HG02571 (cell line): ENCODE measurements at regions not wholly inside any gene's neighbourhood (a gene's known extent, or its start where the extent isn't known, plus 50 kb on each side); places are given as distances from the start of the nearest gene placed in this dataset.

Experiments
- ATAC-seq: cut with Tn5 transposase; IDR thresholded peaks from one replicate; pipeline ENCODE4 v1.9.1; 2021; ENCODE audit warnings: mild to moderate bottlenecking, moderate library complexity; ENCODE audit not compliant: unreplicated experiment

DNA sequence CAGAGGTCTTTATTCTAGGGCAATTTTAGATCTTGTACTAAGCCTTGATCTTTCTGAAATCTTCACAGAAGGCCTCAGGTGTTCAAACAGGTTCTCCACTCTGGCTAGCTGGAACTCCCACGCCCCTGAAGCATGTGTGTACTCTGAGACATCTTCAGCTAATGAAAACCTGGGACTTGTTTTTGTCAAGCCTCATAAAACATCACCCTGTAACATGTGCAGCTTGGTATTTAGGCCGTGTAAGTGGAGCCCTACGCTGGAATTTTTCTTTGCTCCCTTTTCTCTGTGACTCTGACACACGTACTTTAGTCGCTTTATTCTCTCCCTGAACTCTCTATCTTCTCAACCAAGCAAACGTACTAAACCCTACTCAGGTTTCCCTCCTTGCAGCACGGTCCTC lies 701.9 kb upstream of the ZP4 start:
- no peak for ATAC-seq

DNA sequence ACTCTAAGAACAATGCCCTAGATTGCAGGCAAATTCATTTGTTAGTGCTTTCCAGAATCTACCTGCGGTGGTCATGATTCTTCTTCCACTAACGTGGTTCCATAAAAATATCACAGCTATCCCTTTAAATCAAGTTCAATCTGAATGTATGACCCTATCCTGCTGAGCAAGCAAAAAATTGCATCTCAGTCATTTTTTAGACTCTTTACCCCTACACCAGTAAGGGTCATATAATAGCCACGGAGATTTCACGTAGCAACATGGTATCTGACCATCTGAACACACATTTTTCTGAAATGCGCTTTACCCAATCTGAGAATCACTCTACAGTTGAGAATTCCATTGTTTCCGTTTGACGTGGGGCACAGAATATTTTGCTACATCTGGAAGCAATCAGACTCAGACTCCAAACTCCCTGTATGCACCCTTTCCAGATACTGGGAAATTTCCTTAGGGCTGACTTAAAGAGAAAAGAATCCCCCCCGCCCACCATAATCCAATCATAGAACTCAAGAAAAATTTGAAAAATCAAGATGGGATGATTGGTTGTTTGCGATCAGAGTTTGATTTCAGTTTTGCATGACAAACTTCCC lies 699.2 kb upstream of the ZP4 start:
- no peak for ATAC-seq

DNA sequence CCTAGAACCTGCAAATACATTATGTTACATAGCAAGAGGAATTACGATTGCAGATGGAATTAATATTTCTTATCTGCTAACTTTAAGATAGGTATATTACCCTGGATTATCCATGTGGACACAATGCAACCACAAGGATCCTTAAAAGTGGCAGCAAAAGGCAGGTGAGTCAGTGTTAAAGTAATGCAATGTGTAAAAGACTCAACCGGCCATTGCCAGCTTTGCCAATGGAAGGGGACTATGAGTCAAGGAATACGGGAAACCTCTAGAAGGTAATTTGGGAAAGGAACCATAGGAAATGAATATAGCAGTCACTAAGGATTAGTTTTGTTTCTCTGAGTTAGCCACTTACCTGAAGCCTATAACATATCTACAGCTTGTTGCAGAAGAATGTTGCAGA lies 692.1 kb upstream of the ZP4 start:
- no peak for ATAC-seq

DNA sequence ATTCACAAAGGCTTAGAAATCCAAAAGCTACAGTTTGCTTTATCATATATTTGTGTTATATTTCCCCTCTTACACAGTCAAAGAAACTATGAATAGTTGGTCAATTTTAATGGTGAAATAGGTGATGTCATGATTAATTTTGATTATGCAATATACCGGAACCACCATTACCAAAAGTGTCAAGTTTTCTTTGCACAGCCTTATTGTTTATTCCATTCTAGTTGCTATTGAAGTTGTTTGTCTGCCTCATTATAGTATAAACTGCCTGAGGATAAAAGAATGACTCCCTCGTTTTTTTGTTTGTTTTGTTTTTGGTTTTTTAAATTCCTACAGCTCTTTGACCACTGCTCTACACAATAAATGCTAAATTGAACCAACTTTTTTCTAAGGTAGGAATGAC lies 690.6 kb upstream of the ZP4 start:
- ATAC-seq = no peak

DNA sequence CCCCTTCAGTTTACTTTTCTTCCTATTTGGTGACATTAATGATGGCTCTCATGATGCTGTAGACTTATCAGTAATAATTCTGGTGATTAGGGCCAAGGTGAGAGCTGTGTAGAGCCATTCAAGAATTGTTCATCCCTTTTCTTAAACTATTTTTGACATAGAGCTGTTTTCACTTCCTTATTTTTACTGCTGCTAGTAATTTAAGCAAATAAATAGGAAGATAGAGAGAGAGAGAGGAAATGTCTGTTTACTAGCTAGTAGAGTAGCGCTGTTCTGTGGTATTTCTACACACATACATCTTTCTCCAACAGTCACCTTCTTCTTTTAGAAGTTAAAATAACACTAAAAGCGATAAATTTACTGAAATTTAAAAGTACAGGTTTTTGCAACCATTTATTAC lies 678.0 kb upstream of the ZP4 start:
- no peak for ATAC-seq

DNA sequence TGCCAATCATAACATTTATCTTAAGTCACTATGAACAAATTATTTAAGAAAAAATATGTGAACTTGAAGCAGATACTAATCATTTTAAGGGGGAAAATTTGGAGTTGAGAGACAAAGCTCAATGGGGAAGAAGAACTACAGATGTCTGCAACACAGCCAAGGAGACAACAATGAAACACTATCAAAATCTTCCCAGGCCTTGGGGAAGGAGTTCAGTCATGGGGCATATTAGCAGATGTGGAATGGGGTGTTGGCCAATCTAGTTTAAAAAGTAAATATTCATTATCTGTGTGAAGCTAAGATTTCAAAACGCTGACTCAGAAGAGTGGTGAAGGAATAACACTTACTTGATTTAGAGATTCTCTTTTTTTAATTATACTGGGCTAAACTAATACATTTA lies 671.6 kb upstream of the ZP4 start:
- no peak for ATAC-seq

DNA sequence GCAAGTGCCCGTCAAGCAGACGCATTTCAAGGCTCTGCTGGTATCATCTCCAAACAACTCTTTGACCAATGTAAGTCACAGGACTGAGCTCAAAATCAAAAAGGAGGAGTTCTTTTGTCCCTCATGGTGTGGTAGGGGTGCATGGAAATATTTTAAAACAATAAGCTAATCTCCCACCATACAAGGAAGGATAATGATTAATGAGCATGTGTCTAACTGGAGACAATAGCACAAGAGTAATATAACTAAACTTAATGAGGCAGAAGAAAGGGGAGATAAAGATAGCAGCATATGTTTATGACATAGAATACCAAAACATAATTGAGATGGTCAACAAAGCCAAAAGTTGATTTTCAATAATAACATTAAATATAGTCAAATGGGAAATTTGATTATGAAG lies 668.0 kb upstream of the ZP4 start:
- ATAC-seq = no peak

DNA sequence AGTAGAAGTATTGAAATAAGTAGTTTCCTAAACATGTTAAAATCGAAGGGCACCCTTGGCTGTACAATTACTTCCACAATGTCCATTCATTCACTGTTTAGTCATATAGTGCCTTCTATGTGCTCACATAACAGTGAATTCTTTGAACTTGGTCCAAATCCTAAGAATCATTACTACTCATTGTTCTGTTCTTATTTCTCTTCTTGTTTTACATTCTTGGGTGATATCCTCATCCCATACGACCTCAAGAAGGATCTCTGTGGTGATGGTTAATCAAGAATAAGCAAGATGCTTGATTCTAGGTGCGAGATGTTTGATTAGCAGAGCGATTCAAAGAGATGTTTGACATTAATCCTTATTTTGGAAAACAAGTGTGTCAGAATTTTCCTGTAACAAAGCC lies 667.4 kb upstream of the ZP4 start:
- no peak for ATAC-seq

DNA sequence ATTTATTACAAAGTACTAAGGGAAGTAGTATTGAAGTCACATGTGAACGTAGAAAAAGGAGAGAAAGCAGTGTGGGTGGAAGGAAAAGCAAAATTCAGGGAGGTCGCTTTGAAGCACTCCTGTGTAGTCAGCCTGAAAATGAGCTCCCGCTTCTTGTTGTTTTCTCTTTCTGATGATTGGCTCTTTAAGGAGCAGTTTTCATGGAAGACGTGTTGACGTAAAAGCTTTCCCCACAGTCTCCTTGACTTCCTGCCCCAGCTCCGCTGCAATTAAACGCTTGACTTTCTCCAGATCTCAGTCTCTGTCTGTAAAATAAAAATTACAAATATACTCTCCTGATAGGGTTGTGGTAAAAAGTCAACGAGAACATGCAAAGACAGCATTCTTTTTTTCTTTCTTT lies 661.5 kb upstream of the ZP4 start:
- ATAC-seq = no peak

DNA sequence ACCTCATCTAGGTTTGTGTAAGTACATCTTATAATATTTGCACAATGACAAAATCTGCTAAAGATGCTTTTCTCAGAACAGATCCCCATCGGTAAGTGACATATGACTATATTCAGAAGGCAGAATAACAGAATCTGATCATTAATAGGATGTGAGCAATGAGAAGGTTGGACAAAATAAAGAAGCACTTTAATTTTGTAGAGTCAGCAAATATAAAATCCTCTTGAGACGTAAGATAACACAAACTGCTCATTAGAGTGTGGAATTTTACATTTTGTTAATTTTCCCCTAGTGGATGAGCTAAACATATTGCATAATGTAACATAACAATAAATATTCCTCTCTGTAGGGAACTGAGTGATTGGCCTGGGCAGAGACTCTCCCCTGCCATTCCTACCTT lies 658.4 kb upstream of the ZP4 start:
- ATAC-seq = no peak

DNA sequence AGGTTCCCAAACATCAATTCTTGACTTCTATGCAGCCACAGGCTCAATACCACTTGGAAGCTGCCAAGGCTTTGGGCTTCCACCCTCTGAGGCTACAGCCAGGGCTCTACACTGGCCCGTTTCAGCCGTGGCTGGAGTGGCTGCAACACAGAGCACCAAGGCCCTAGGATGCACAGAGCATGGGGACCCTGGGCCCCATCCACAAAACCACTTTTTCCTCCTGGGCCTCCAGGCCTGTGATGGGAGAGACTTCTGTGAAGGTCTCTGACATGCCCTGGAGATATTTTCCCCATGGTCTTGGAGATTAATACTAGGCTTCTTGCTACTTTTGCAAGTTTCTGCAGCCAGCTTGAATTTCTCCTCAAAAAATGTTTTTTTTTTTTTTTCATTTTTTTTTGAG lies 655.4 kb upstream of the ZP4 start:
- ATAC-seq = no peak

DNA sequence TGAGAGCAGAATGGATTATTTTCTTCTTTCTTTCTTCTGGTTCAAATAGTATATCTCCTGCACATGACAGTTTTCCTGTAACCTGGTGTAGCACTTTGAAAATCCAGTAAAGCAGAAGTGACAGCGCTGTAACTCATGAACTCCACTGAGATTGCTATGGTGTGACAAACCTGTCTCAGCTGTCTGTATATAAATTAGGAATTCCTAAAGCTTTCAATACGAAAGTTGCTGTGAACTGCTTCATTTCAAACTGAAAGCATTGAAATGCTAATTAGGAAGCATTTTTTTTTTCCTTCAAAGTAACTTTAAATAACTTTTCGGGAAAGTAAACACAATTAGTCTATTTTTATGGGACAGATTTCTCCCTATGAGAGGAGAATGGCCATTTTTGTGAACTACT lies 646.9 kb upstream of the ZP4 start:
- no peak for ATAC-seq

DNA sequence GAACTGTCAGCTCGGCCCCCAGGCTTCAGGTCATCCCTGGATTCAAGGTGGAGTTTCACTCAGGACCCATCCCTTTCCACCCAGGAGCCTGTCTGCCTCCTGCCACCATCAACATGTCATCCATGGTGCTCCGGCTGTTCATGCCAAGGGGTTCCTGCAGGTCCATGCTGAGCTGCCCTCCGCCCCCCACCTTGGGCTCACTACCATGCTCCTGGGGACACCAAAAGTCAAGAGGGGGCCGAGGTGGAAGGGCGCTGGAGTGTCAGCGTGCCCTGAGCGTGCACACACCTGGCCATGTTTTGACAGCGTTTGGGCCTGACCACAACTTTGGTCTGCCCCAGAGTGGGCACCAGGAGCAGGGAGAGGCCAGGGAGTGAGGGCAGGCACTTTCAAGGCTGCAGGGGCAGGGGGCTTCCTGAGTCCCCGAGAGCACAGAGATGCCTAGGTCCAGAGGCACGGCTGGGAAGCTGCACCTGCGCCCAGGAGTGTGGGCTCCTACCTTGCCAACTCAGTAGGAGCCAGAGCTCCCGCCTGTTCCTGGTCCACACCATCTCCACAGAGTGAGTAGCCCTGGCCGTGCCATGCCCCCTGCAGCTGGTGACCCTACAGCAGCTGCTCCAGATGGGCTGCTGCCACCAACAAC lies 639.6 kb upstream of the ZP4 start:
- ATAC-seq = no peak

DNA sequence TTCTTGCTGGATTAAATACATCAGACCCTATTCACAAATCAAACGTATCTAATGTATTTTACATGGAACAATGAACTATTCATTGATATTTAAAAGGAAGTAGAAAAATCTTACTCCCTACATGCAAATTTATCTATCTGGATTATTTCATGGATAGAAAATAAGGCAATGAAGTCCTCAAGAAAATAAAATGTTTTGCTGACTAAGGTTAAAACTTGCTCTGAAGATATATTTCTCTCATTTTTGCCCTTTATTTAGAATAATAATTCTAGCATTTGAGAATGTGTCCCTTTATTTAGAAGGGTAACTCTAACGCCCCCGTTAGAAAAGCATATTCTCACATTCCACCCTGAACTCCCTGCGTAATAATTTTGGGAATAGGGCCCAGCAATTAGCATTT lies 627.0 kb upstream of the ZP4 start:
- no peak for ATAC-seq

DNA sequence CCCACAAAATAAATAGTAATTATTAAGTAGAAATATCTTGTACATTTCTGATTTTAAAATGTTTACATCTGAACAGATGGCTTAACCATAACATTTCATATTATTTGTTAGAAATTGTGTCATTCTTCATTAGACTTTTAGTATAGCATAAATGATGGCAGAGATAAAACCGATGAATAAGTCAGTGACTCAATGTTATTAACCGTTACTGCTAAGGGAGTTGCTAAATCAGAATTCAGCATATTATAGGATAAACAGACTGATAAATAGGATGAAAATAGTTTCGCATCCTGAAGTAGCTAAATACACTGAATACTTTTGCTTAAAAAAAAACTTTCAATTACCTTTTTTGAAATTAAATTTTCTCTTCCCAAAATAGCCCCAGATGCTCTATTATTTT lies 610.6 kb upstream of the ZP4 start:
- ATAC-seq = no peak

DNA sequence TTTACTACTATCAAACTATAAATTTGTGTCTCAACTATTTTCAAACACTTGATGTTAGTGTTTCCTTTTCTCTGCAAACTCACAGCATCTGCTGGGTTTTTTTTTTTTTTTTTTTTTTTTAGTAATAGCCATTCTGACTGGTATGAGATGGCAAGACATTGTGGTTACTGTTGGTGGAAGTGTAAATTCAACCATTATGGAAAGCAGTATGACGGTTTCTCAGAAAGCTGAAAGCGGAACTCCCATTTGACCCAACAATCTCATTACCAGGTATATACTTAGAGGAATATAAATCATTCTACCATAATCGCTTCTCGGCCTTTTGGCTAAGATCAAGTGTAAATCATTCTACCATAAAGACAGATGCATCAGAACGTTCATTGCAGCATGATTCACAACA lies 608.3 kb upstream of the ZP4 start:
- no peak for ATAC-seq

DNA sequence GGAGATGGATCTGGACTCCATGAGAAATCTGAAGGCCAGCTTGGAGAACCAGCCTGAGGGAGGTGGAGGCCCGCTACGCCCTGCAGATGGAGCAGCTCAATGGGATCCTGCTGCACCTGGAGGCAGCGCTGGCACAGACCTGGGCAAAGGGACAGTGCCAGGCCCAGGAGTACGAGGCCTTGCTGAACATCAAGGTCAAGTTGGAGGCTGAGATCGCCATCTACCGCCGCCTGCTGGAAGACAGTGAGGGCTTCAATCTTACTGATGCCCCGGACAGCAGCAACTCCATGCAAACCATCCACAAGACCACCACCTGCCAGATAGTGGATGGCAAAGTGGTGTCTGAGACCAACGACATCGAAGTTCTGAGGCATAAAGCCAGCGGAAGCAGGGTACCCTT lies 601.5 kb upstream of the ZP4 start:
- ATAC-seq = no peak

DNA sequence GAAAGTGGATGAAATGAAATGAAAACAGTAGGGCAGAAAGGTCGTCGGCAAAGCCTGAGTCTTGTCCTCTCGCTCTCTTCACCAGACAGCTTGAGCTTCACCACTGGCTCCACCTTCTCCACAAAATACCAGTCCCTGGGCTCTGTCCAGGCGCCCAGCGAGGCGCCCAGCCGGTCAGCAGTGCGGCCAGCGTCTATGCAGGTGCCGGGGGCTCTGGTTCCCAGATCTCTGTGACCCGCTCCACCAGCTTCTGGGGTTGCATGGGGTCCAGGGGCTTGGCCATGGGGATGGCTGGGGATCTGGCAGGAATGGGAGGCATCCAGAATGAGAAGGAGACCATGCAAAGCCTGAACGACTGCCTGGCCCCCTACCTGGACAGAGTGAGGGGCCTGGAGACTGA lies 600.5 kb upstream of the ZP4 start:
- ATAC-seq = no peak

DNA sequence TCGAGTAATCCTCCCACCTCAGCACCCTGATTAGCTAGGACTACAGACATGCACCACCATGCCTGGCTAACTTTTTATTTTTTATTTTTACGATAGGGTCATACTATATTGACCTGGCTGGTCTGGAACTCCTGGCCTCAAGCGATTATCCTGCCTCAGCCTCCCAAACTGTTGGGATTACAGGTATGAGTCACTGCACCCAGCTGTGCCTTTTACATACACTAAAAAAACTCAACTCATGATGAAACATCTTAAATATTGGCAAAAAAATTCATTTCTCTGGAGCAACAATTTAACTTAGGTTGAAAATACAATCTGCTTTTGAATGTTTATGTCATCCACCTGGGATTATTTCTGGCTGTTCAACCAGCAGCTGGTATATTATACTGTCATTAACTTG lies 598.3 kb upstream of the ZP4 start:
- ATAC-seq = no peak

DNA sequence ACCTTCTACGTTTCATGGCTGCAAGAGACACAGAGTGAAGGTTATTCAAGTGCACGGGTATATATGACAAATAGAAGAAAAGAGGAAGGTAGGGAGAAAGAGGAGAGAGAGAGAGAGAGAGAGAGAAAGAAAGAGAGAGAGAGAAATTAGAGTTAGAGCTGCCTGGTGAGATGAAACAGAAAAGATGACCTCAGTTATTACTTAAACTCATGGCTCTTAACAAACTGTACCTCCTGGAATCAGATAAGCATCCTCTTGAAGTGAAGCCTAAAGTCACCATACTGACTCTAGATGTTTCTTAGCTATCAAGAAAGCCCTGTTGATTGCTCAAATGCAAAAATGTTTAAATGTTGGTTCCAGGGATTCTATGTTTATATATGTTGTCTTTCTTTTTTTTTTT lies 597.7 kb upstream of the ZP4 start:
- no peak for ATAC-seq

DNA sequence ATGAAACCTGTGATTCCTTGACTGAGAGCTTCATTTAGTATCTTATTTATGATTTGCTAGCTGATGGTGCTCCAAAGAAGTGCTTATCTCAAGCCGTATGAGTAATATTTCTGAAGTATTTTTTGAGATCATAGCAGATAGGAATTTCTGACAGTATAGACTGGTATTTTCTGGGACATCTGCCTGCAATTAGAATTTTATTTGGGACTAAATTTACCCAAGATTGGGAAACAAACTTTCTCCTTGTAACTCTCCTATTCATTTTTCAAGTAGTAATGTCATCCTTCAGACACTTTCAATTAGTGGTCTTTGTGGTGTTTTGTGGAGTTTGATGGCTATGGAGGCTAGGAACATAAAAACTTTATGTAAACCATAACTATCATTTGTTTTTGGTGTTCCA lies 597.2 kb upstream of the ZP4 start:
- ATAC-seq = no peak

DNA sequence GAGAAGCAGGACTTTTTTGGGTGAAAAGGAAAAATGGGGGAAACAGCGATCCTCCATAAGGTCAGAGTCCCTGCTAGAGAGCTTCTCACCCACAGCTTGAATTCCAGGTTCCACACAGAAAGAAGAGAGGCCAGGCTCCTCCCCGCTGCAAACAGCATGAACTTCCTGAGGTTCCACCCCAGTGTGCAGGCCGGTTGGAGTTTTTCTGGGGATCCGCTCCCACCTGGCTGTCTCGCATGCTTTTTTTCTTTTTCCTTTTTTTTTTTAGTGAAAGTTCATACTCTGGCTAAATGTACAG lies 595.1 kb upstream of the ZP4 start:
- ATAC-seq = no peak

DNA sequence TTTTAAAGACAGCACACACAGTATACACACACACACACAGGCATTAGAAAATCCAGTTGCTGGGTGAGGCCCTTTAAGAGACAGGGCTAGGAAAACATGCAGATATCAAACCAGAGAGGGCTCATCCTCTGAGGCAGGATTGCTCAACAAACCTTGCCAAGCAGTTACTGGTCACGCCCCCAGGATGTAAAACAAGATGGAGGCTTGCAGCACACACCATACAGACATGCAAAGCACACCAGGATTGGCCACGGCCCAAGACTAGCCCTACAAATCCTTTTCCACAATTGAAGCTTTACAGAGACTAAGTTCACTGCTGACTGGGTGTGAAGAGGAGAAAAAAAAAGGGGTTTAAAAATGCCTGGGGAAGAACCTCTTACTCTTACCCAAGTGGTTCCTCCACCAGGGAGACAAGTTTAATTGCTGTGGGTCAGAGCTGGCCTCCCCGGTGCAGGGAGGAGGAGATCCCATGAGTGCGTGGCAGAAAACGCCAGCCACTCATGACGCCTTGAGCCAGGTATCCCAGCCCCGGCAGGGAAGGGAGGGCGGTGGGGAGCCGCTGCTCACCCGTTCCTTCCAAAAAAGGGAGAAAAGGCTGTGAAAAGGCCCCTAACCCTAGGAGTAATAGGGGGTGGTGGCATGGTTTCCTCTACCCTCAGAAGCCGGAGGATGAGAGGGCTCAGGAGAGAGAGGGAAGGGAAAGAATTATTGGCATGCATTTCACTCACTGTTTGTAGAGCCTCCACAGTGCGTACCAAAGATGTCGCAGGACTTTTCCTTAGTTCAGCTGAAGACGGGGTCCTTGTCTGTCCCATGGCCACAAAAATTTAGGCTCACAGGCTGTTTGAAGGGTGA lies 594.6 kb upstream of the ZP4 start:
- ATAC-seq = no peak
